AG08396 (cell line): ENCODE measurements at regions not wholly inside any gene's neighbourhood (a gene's known extent, or its start where the extent isn't known, plus 50 kb on each side); places are given as distances from the start of the nearest gene placed in this dataset.

ENCODE experiments used
- DNase-seq: peaks from one replicate; pipeline ENCODE4 v3.0.0; 2012; ENCODE audit warnings: low spot score, mixed read lengths

DNA sequence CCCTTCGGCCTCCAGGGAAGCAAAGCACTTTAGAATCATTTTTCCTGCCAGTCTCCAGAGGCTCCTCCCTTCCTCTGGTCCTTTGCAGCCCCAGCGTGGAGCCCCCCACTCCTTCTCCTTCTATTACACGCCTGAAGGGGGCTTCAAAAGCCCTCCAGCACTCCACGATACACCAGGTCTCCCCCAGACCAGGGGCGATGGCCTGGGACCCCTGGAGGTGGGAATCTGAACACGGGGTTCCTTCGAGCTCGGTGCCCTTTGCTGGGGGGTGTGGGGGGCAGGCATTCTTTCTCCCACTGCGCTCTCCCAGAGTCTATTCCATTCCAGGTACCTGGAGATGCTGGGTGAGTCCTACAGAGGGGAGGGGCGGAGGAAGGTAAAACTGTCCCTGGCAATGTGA is 97.6 kb downstream of the HMX1 start:
- no peak for DNase-seq

GRCh38 chr4:8773124-8773931 is 98.3 kb downstream of the HMX1 start:
- no peak for DNase-seq

DNA sequence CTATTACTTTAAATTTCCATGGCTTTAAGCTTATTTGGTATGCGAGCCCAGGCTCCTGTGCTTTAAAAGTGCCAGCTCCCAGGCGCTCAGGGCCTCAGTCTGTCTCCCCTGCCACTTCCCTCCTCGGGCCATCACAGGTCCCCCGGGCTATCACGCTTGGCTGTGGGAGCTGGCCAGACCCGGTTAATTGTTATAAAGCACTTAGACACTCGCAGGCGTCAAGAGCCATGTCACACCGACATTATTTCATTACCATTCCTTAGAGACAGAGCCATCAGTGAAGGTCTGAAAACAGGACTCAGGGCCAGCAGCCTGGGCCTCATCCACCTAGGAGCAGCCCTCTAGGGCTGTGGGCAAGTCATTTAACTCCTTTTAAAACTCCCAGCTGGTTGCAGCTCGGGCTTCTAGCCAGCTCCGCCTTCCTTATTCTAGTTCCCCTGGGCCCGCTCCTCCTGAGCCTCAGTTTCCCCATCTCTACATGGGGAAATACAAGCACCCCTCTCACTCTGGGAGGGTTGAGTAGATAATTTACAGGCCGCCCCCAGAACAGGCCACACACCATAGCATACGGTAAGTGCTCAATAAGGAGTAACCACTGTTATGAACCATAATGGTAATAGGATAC is 99.0 kb downstream of the HMX1 start:
- DNase-seq = no peak

DNA sequence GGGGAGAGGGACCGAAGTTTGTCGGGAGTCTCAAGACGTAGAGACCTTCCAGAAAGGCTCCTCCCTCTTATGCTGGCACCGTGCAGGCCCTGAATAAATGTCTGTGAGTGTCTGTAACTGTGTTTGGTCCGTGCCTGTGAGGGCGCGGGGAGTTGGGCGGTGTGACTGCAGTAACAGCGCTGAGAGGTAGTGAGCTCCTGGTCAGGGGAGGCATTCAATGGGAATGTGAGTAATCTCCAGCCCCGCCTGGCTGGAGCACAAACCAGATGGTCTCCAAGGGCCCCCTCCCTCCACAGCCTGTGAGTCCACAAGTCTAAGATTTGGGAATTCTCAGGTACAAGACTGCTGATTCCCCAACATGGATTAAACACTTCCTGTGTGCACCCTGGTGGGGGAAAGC is 100.0 kb downstream of the HMX1 start:
- DNase-seq = no peak

- DNase-seq = no peak
These were observed 100.4 kb downstream of the HMX1 start for GRCh38 chr4:8771258-8771590.

DNA sequence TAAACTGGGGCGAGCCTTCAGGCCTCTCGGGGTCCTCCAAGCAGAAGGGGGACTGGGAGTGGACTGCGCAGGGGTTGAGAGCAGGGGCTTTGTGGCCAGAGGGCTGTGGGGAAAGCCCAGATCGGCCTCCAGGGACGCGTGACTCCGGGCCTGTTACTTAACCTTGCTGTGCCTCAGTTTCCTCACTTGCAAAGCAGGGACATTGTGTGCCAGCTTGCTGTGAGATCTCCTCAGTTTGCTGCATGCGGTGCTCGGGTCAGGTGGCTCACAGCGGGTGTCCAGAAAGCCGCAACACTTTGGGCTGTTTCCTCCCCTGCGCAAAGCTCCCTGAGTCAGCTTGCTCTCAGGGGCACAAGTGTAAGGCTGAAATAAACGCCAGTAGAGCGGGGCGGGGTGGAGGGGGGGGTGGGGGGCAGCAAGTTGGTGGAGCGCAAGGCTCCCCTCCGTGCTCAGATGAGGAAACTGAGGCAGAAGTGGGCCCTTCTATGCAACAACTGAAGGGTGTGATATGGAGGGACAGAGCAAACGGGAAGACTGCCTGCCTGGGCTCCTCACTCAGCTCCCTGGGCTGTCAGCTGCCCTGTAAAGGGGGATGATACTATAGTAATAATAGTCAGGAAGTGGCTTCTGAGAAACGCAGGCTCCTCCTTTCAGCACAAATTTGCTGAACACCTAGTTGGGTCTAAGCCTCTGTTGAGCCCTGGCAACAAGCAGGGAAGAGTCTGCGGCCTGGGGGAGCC is 101.0 kb downstream of the HMX1 start:
- no peak for DNase-seq

GRCh38 chr4:8769645-8770517 is 101.8 kb downstream of the HMX1 start:
- DNase-seq = no peak

GRCh38 chr4:8768357-8768999 is 103.2 kb downstream of the HMX1 start:
- DNase-seq = no peak

GRCh38 chr4:8766610-8767009 is 105.0 kb downstream of the HMX1 start:
- DNase-seq = no peak

- no peak for DNase-seq
These were observed 105.7 kb downstream of the HMX1 start for GRCh38 chr4:8765631-8766590.

GRCh38 chr4:8765084-8765483 is 106.6 kb downstream of the HMX1 start:
- no peak for DNase-seq

- no peak for DNase-seq
These were observed 107.4 kb downstream of the HMX1 start for GRCh38 chr4:8763966-8764901.

- no peak for DNase-seq
These were observed 108.5 kb downstream of the HMX1 start for GRCh38 chr4:8762951-8763735.

GRCh38 chr4:8762356-8762755 is 109.3 kb downstream of the HMX1 start:
- no peak for DNase-seq

DNA sequence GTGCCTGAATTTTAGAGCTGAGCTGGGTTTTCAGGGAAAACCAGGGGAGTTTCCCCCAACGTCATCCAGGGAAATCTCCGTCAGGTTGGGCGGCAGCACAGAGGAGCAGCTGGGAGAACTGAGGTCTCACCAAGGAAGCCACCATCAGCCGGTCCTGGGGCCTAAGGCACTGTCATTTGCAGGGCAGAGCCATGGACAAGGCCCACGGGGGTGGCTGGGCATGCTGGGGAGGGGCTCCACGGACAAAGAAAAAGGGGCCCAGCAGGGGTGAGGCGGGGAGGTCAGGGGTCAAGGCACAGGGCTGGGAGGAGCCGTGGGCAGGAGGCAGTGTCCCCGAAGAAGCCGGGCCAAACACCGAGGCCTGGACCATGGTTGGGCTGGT is 109.8 kb downstream of the HMX1 start:
- no peak for DNase-seq

GRCh38 chr4:8761167-8761823 is 110.3 kb downstream of the HMX1 start:
- DNase-seq = no peak

- no peak for DNase-seq
These were observed 111.1 kb downstream of the HMX1 start for GRCh38 chr4:8760561-8760960.

DNA sequence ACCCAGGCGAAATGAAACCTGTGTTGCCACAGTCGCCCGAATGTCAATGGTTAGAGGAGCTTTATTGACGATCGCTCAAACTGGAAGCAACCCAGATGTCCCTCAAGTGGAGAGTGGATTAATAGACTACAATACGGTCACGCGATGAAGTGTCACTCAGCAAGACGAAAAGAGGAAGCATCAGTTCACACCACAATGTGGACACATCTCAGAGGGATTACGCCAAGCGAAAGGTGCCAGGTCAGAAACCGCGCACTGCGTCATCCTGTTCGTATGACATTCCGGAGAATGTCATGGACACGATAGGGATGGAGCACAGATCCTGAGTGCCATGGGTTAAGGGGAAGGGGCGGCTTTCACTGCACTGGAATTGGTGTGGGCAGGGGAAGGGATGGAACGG is 111.7 kb downstream of the HMX1 start:
- DNase-seq = no peak
